A549 (cell line): ENCODE measurements at regions not wholly inside any gene's neighbourhood (a gene's known extent, or its start where the extent isn't known, plus 50 kb on each side); places are given as distances from the start of the nearest gene placed in this dataset.

Experiments
- ATAC-seq, 2 experiments: fragments of 200-7000 bp in 1 of 2; fragments of >200 bp in 1 of 2; cut with Nextera tagmentation in 1 of 2; cut with Tn5 transposase in 1 of 2; 3 replicates each; pipeline versions ENCODE4 v1.8.0 to v1.9.1; 2018 to 2020; ENCODE audit warnings: mild to moderate bottlenecking in 1 of 2, moderate library complexity in 1 of 2
- CTCF ChIA-PET: fragments of 300-600 bp; sonication (Branson Sonifier 250); formaldehyde crosslinking; extraction: SDS; loops from one replicate; lab custom pipeline; 2021; ENCODE audit warnings: antibody characterized with exemption, inconsistent platforms; lab: Yijun Ruan, JAX
- POLR2A ChIA-PET: fragments of 350-600 bp; formaldehyde crosslinking; extraction: SDS; loops from one replicate; lab custom pipeline; 2021; ENCODE audit warnings: antibody characterized with exemption, inconsistent platforms; lab: Yijun Ruan, JAX
- DNase-seq, 2 experiments: peaks; one replicate each; pipeline versions ENCODE4 v3.0.0 to v3.0.0-alpha.2; 2011 to 2016; ENCODE audit warnings: low read depth in 1 of 2, low spot score in 1 of 2
- FAIRE-seq: peaks from 2 replicates; lab custom pipeline; 2011; peaks lifted over from hg19 to GRCh38; lab: Jason Lieb, UNC
- H3K27ac ChIP-seq, 2 experiments: fragments of >200 bp; sonication (Bioruptor Twin); formaldehyde crosslinking; 3 replicates each; pipeline ENCODE4 v1.5.1; 2016 to 2017
- H3K4me1 ChIP-seq: fragments of >200 bp; sonication (Bioruptor Twin); formaldehyde crosslinking; 3 replicates; pipeline ENCODE4 v1.6.1; 2016
- H3K4me2 ChIP-seq: fragments of >200 bp; sonication (Bioruptor Twin); formaldehyde crosslinking; 3 replicates; pipeline ENCODE4 v1.6.1; 2016
- H3K4me3 ChIP-seq: fragments of >200 bp; sonication (Bioruptor Twin); formaldehyde crosslinking; 3 replicates; pipeline ENCODE4 v1.5.1; 2016
- H3K9me3 ChIP-seq: fragments of >200 bp; sonication (Bioruptor Twin); formaldehyde crosslinking; 3 replicates; pipeline ENCODE4 v1.6.1; 2016
- ATOH8 ChIP-seq: fragments of 250-450 bp; sonication (Bioruptor Pico); IDR thresholded peaks from 2 replicates; pipeline ENCODE4 v1.5.0; 2020; ENCODE audit warnings: low read depth, mild to moderate bottlenecking, moderate library complexity
- BCL3 ChIP-seq: fragments of >200 bp; sonication (Bioruptor Twin); formaldehyde crosslinking; IDR thresholded peaks from 3 replicates; pipeline ENCODE4 v1.6.1; 2016
- CBX2 ChIP-seq: fragments of 200-600 bp; sonication (generic); IDR thresholded peaks from 2 replicates; pipeline ENCODE4 v1.6.1; 2016; ENCODE audit warnings: low read depth, mild to moderate bottlenecking, borderline replicate concordance
- CBX8 ChIP-seq: fragments of 200-600 bp; sonication (generic); IDR thresholded peaks from 2 replicates; pipeline ENCODE4 v1.6.1; 2016
- CHD2 ChIP-seq: fragments of 150-350 bp; IDR thresholded peaks from 2 replicates; pipeline ENCODE4 v1.6.1; 2014; ENCODE audit warnings: low read length; ENCODE audit not compliant: partially characterized antibody
- CTCF ChIP-seq: fragments of >200 bp; sonication (Bioruptor Twin); formaldehyde crosslinking; IDR thresholded peaks from 3 replicates; pipeline ENCODE4 v1.5.1; 2016
- E2F6 ChIP-seq: IDR thresholded peaks from 2 replicates; pipeline ENCODE4 v1.6.1; 2012; ENCODE audit warnings: low read depth, borderline replicate concordance
- EHF ChIP-seq: fragments of 250-450 bp; sonication (Bioruptor Pico); IDR thresholded peaks from 2 replicates; pipeline ENCODE4 v1.5.0; 2020; ENCODE audit warnings: mild to moderate bottlenecking
- FOSB ChIP-seq: fragments of 250-450 bp; sonication (Bioruptor Pico); IDR thresholded peaks from 2 replicates; pipeline ENCODE4 v1.5.0; 2020; ENCODE audit warnings: mild to moderate bottlenecking, moderate library complexity
- FOSL2 ChIP-seq, 2 experiments: fragments of 450-650 bp in 1 of 2; fragments of >200 bp in 1 of 2; sonication (Bioruptor Twin) in 1 of 2; formaldehyde crosslinking; IDR thresholded peaks; 2 replicates each; pipeline versions ENCODE4 v1.5.0 to v1.6.1; 2016 to 2020; ENCODE audit warnings: mild to moderate bottlenecking in 1 of 2, moderate library complexity in 1 of 2
- HDAC2 ChIP-seq: fragments of 200-600 bp; sonication (generic); IDR thresholded peaks from 2 replicates; pipeline ENCODE4 v1.6.1; 2016
- HES2 ChIP-seq: fragments of >200 bp; sonication (Bioruptor Twin); formaldehyde crosslinking; IDR thresholded peaks from 2 replicates; pipeline ENCODE4 v1.6.1; 2016
- HOXB13 ChIP-seq: fragments of 250-450 bp; sonication (Bioruptor Pico); IDR thresholded peaks from 2 replicates; pipeline ENCODE4 v1.5.0; 2020; ENCODE audit warnings: low read depth, mild to moderate bottlenecking, moderate library complexity
- HOXB5 ChIP-seq: fragments of 250-450 bp; sonication (Bioruptor Pico); IDR thresholded peaks from 2 replicates; pipeline ENCODE4 v1.5.0; 2020; ENCODE audit warnings: mild to moderate bottlenecking, moderate library complexity
- JUN ChIP-seq, 2 experiments: fragments of >200 bp; sonication (Bioruptor Twin); formaldehyde crosslinking; IDR thresholded peaks; 2 replicates in 1 of 2; 3 replicates in 1 of 2; pipeline ENCODE4 v1.6.1; 2016 to 2017
- MAFK ChIP-seq: fragments of 450-650 bp; IDR thresholded peaks from 2 replicates; pipeline ENCODE4 v1.6.1; 2014; ENCODE audit not compliant: partially characterized antibody
- MAZ ChIP-seq: fragments of 150-350 bp; IDR thresholded peaks from 2 replicates; pipeline ENCODE4 v1.6.1; 2014; ENCODE audit warnings: antibody characterized with exemption, low read depth, low read length, borderline replicate concordance
- MYC ChIP-seq: IDR thresholded peaks from 2 replicates; pipeline ENCODE4 v1.6.1; 2012; ENCODE audit warnings: mild to moderate bottlenecking, inconsistent platforms, low read length, improper control_type of control experiment, borderline replicate concordance
- PBX3 ChIP-seq: IDR thresholded peaks from 2 replicates; pipeline ENCODE4 v1.6.1; 2012
- PHF8 ChIP-seq: fragments of 200-600 bp; sonication (generic); IDR thresholded peaks from 2 replicates; pipeline ENCODE4 v1.6.1; 2016; ENCODE audit warnings: low read depth, mild to moderate bottlenecking, antibody characterized with exemption, moderate library complexity, borderline replicate concordance
- RCOR1 ChIP-seq: fragments of 150-350 bp; IDR thresholded peaks from 2 replicates; pipeline ENCODE4 v1.6.1; 2014; ENCODE audit warnings: antibody characterized with exemption, low read length, low read depth
- RNF2 ChIP-seq: fragments of 200-600 bp; sonication (generic); IDR thresholded peaks from 2 replicates; pipeline ENCODE4 v1.6.1; 2016; ENCODE audit warnings: low read depth, mild to moderate bottlenecking, antibody characterized with exemption, moderate library complexity, borderline replicate concordance
- SREBF2 ChIP-seq: fragments of 450-650 bp; IDR thresholded peaks from 2 replicates; pipeline ENCODE4 v1.6.1; 2014; ENCODE audit warnings: mild to moderate bottlenecking, moderate library complexity
- TFCP2L1 ChIP-seq: fragments of 250-450 bp; sonication (Bioruptor Pico); IDR thresholded peaks from 2 replicates; pipeline ENCODE4 v1.5.0; 2021; ENCODE audit warnings: mild to moderate bottlenecking
- TP53 ChIP-seq: fragments of 250-450 bp; sonication (Bioruptor Pico); IDR thresholded peaks from 2 replicates; pipeline ENCODE4 v1.5.0; 2021; ENCODE audit warnings: mild to moderate bottlenecking, moderate library complexity
- USF2 ChIP-seq: fragments of 450-650 bp; IDR thresholded peaks from 2 replicates; pipeline ENCODE4 v1.6.1; 2014; ENCODE audit warnings: antibody characterized with exemption
- ZFP36 ChIP-seq: fragments of 450-650 bp; IDR thresholded peaks from 2 replicates; pipeline ENCODE4 v1.6.1; 2014; ENCODE audit warnings: borderline replicate concordance; ENCODE audit not compliant: partially characterized antibody
- ZSCAN20 ChIP-seq: fragments of 250-450 bp; sonication (Bioruptor Pico); IDR thresholded peaks from 2 replicates; pipeline ENCODE4 v1.8.0; 2022; ENCODE audit warnings: mild to moderate bottlenecking, moderate library complexity
- WGBS: methylation state at CpG from one replicate; pipeline ENCODE4 v1.1.6; 2017; ENCODE audit errors: missing lambda C conversion rate; 5-methylcytosine and 5-hydroxymethylcytosine counted together

GRCh38 chr2:138985881-138986280, 205.7 kb upstream of the NXPH2 start (continued):
- TF ChIP-seq ATOH8 (CRISPR knock-in tag) = no peak
- no peak for TF ChIP-seq USF2
- TF ChIP-seq RNF2 = no peak
- TF ChIP-seq, all 56 proteins: peak for 0

GRCh38 chr2:138979131-138979785, 199.1 kb upstream of the NXPH2 start:
- no peaks in the 10 kb centered on the region for H3K4me1 ChIP-seq
- CTCF ChIA-PET = no interaction called here
- no peak overlapping the region for H3K4me2 ChIP-seq
- WGBS = 7% methylated on average over 4 of the region's 4 CpGs
- TF ChIP-seq TP53 (CRISPR knock-in tag) = no peak
- TF ChIP-seq HES2 = no peak
- TF ChIP-seq FOSL2 (IDR thresholded peaks at IDR 0.05) = no peak
- no peak for TF ChIP-seq FOSL2 (CRISPR knock-in tag; IDR thresholded peaks at IDR 0.05)
- TF ChIP-seq MYC = no peak
- no peak for TF ChIP-seq JUN (IDR thresholded peaks at IDR 0.05)
- no peak for TF ChIP-seq HOXB5 (CRISPR knock-in tag)
- no peak for TF ChIP-seq PBX3
- TF ChIP-seq E2F6 = no peak
- TF ChIP-seq CBX8 = no peak
- TF ChIP-seq FOSB (CRISPR knock-in tag) = no peak
- no peak for TF ChIP-seq RCOR1
- TF ChIP-seq MAZ = no peak
- TF ChIP-seq TFCP2L1 (CRISPR knock-in tag) = no peak
- no peak overlapping the region for H3K4me3 ChIP-seq
- no peak overlapping the region for H3K27ac ChIP-seq
- ATAC-seq (no peak), DNase-seq (no peak), FAIRE-seq (no peak)
- no peaks in the 10 kb centered on the region; the same call in 2 of the 3 replicates for H3K9me3 ChIP-seq
- POLR2A ChIA-PET = no interaction called here

GRCh38 chr2:138974651-138975050, 194.5 kb upstream of the NXPH2 start:
- H3K4me2 ChIP-seq = no peak overlapping the region
- 20% methylated on average over 1 of the region's 1 CpG for WGBS
- ChIA-PET CTCF (no interaction called here), POLR2A (no interaction called here)
- H3K4me1 ChIP-seq = no peaks in the 10 kb centered on the region
- FAIRE-seq (no peak), DNase-seq (no peak), ATAC-seq (no peak)
- TF ChIP-seq SREBF2 = no peak
- no peak for TF ChIP-seq CBX2
- no peak for TF ChIP-seq EHF (CRISPR knock-in tag)
- no peak for TF ChIP-seq BCL3
- TF ChIP-seq MAFK = no peak
- no peak for TF ChIP-seq ATOH8 (CRISPR knock-in tag)
- no peak for TF ChIP-seq CHD2
- no peak for TF ChIP-seq PHF8
- TF ChIP-seq CTCF = no peak
- TF ChIP-seq HOXB13 (CRISPR knock-in tag) = no peak
- no peak for TF ChIP-seq FOSB (CRISPR knock-in tag)
- no peak for TF ChIP-seq ZSCAN20
- no peak for TF ChIP-seq HDAC2
- no peak for TF ChIP-seq ZFP36
- H3K27ac ChIP-seq = no peak overlapping the region
- H3K4me3 ChIP-seq = no peak overlapping the region
- no peaks in the 10 kb centered on the region; the same call in 2 of the 3 replicates for H3K9me3 ChIP-seq
